Lung (tissue), 11 donors: ENCODE measurements at regions not wholly inside any gene's neighbourhood (a gene's known extent, or its start where the extent isn't known, plus 50 kb on each side); places are given as distances from the start of the nearest gene placed in this dataset.

ENCODE experiments used
- ATAC-seq: fragments of 200-7000 bp; cut with Tn5 transposase; one replicate; pipeline ENCODE4 v1.9.1; 2020; ENCODE audit warnings: moderate number of reproducible peaks; ENCODE audit not compliant: insufficient read depth, low FRiP score
- DNase-seq, 3 donors: peaks; one replicate each; pipeline ENCODE4 v3.0.0-alpha.2; 2013 to 2017
- H3K27ac ChIP-seq, 2 donors: one replicate each; pipeline ENCODE4 v1.5.1; 2013; ENCODE audit warnings: mild to moderate bottlenecking in 2 of 2, moderate library complexity in 2 of 2, control low read depth in 1 of 2, inconsistent platforms in 1 of 2, low read depth in 1 of 2, low read length in 1 of 2
- H3K27me3 ChIP-seq, 3 donors: one replicate each; pipeline ENCODE4 v1.5.1; 2013; ENCODE audit warnings: low read length in 2 of 3; ENCODE audit not compliant: control insufficient read depth in 3 of 3, insufficient read depth in 3 of 3
- H3K36me3 ChIP-seq, 4 donors: one replicate each; pipeline ENCODE4 v1.5.1; 2013; ENCODE audit warnings: low read length in 4 of 4, mild to moderate bottlenecking in 1 of 4, moderate library complexity in 1 of 4; ENCODE audit not compliant: control insufficient read depth in 4 of 4, insufficient read depth in 4 of 4
- H3K4me1 ChIP-seq, 5 donors: one replicate each; pipeline ENCODE4 v1.5.1; 2013; ENCODE audit warnings: low read length in 5 of 5, mild to moderate bottlenecking in 2 of 5, moderate library complexity in 1 of 5; ENCODE audit not compliant: control insufficient read depth in 5 of 5, insufficient read depth in 5 of 5
- H3K4me3 ChIP-seq: one replicate; pipeline ENCODE4 v1.5.1; 2013; ENCODE audit warnings: mild to moderate bottlenecking, control low read depth, moderate library complexity
- H3K9ac ChIP-seq, 2 donors: one replicate each; pipeline ENCODE4 v1.5.1; 2013; ENCODE audit warnings: low read length in 2 of 2, control low read depth in 1 of 2; ENCODE audit not compliant: insufficient read depth in 1 of 2
- H3K9me3 ChIP-seq, 4 donors: one replicate each; pipeline ENCODE4 v1.5.1; 2013; ENCODE audit warnings: low read length in 3 of 4, mild to moderate bottlenecking in 1 of 4, moderate library complexity in 1 of 4; ENCODE audit not compliant: control insufficient read depth in 4 of 4, insufficient read depth in 3 of 4
- CTCF ChIP-seq: IDR thresholded peaks from 2 replicates; pipeline ENCODE4 v1.5.1; 2012; ENCODE audit warnings: mild to moderate bottlenecking; ENCODE audit errors: control extremely low read depth, extremely low read depth
- WGBS, 2 donors: extraction: QIAGEN DNeasy Blood & Tissue Kit; methylation state at CpG; one replicate each; pipeline ENCODE4 v1.1.7; 2013; 5-methylcytosine and 5-hydroxymethylcytosine counted together
- donor health status: control.
- donor health status: control.
- donor health status: Bipolar disorder and iron deficiency.
- donor health status: healthy.
- donor health status: DM: yes; HTN: yes; CAD: no.

DNA sequence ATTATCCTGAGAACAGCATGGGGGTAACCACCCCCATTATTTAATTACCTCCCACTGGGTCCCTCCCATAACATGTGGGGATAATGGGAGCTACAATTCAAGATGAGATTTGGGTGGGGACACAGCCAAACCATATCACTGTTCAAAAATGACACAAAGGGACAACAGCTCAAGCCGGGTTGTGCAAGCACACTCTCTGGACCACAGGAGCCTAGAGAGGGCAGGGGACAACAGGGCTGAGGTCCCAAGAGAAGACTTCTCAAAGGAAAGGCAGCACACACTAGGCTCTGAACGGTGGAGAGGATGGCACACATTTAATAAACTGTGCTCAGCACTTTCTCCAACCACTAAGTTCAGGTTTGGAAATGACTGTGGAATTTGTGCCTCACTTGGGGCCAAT, 122.1 kb upstream of the PKDCC start:
- Histone ChIP-seq H3K4me3 (no peak overlapping the region), H3K27ac (no peak overlapping the region), H3K9me3 (peaks cover 0 to 2% (median 0%) of the 10 kb centered on the region in 4 donors), H3K36me3 (no peaks in the 10 kb centered on the region), H3K4me1 (peaks cover under 1 to 33% (median 13%) of the 10 kb centered on the region in 5 donors), H3K27me3 (no peaks in the 10 kb centered on the region), H3K9ac (no peak overlapping the region)
- no peak for TF ChIP-seq CTCF
- WGBS, 2 donors = 86 to 96% methylated on average over 2 of the region's 2 CpGs
- DNase-seq (no peak), ATAC-seq (no peak)

- ATAC-seq = no peak
Measured at GRCh38 chr2:41926614-41927580, 120.9 kb upstream of the PKDCC start.

GRCh38 chr2:41927581-41928264, 120.1 kb upstream of the PKDCC start:
- no peak for TF ChIP-seq CTCF
- Histone ChIP-seq H3K4me1 (peaks cover 2 to 54% (median 20%) of the 10 kb centered on the region in 5 donors), H3K9me3 (peaks cover 0 to 2% (median 0%) of the 10 kb centered on the region in 4 donors), H3K27ac (no peak overlapping the region), H3K4me3 (no peak overlapping the region), H3K27me3 (no peaks in the 10 kb centered on the region), H3K9ac (no peak overlapping the region), H3K36me3 (no peaks in the 10 kb centered on the region)
- peak; percentile 45 to 65 (median 62) for DNase-seq
- no peak for ATAC-seq
- WGBS, 2 donors = 81 to 91% methylated on average over 10 of the region's 10 CpGs

More at GRCh38 chr2:41926614-41927580, 120.9 kb upstream of the PKDCC start:
- no peak overlapping the region for H3K4me3 ChIP-seq
- H3K27ac ChIP-seq = peak overlapping the region in 1 of 2 donors; percentile 13
- no peak overlapping the region for H3K9ac ChIP-seq
- peaks cover 2 to 45% (median 14%) of the 10 kb centered on the region in 5 donors for H3K4me1 ChIP-seq
- DNase-seq = no peak
- no peaks in the 10 kb centered on the region for H3K27me3 ChIP-seq
- H3K9me3 ChIP-seq = peaks cover 0 to 2% (median 0%) of the 10 kb centered on the region in 4 donors
- H3K36me3 ChIP-seq = no peaks in the 10 kb centered on the region
- 79 to 92% methylated on average over 8 of the region's 8 CpGs for WGBS, 2 donors
- no peak for TF ChIP-seq CTCF
